ENCODE measurements at regions not wholly inside any gene's neighbourhood (a gene's known extent, or its start where the extent isn't known, plus 50 kb on each side); places are given as distances from the start of the nearest gene placed in this dataset.
"Not testable (repeated sequence)": the region's sequence is repeated elsewhere in the genome, so short reads cannot be mapped to it uniquely, and the experiment has no call there.

DNA sequence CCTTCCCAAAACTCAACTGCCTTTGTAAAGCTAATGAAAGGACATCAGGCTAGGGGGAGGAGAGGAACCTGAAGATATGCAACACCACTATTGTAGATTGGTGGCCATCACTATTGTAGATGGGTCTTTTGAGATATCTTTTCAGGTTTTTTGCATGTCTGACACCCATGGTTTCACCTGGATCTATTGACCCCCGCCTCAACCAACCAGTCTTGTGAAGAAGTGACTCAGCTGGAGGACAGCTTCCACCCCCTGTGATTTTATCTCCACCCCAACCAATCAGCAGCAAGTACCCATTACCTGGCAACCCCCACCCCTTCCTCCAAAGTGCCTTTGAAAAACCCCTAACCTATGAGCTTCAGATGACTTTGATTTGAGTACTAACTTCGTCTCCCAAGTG lies 382.6 kb upstream of the GOT2 start:
- no peak for DNase-seq
- Histone ChIP-seq H3K27me3 (no peaks in the 10 kb centered on the region), H3K36me3 (no peaks in the 10 kb centered on the region), H3K4me3 (replicated peaks in 1 of 3) (no peak overlapping the region), H3K9me3 (no peaks in the 10 kb centered on the region), H3K4me1 (no peaks in the 10 kb centered on the region), H3K27ac (no peak overlapping the region)
- intact Hi-C loops (cut with DNase I): no loop called here
- 43 to 74% methylated on average over 2 of the region's 2 CpGs for WGBS, 2 donors
- TF ChIP-seq POLR2A (IDR thresholded peaks at IDR 0.05): no peak
- TF ChIP-seq, protein P1, sequence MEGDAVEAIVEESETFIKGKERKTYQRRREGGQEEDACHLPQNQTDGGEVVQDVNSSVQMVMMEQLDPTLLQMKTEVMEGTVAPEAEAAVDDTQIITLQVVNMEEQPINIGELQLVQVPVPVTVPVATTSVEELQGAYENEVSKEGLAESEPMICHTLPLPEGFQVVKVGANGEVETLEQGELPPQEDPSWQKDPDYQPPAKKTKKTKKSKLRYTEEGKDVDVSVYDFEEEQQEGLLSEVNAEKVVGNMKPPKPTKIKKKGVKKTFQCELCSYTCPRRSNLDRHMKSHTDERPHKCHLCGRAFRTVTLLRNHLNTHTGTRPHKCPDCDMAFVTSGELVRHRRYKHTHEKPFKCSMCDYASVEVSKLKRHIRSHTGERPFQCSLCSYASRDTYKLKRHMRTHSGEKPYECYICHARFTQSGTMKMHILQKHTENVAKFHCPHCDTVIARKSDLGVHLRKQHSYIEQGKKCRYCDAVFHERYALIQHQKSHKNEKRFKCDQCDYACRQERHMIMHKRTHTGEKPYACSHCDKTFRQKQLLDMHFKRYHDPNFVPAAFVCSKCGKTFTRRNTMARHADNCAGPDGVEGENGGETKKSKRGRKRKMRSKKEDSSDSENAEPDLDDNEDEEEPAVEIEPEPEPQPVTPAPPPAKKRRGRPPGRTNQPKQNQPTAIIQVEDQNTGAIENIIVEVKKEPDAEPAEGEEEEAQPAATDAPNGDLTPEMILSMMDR (IDR thresholded peaks at IDR 0.05): no peak

DNA sequence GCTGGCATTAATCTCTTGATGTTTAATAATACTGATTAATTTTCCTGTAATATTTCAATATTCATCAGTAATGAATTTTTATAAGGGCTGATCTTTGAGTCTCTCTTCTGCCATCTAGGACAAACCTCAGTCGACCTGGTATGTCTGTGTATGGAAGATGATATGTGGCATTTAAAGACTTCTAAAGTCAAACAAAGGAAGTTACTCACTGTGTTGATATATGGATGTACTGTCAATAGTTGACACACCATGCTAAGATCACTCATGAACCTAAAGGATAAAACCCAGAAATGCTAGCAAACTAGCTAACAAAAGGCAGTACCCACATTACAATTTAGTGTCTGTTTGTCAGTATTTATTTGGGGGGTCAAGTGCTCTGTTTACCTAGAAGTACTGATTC lies 380.7 kb upstream of the GOT2 start:
- Histone ChIP-seq H3K36me3 (no peaks in the 10 kb centered on the region), H3K4me3 (replicated peaks in 1 of 3) (no peak overlapping the region), H3K4me1 (no peaks in the 10 kb centered on the region), H3K27me3 (no peaks in the 10 kb centered on the region), H3K9me3 (no peaks in the 10 kb centered on the region), H3K27ac (no peak overlapping the region)
- intact Hi-C loops (cut with DNase I): no loop called here
- no peak for TF ChIP-seq POLR2A (IDR thresholded peaks at IDR 0.05)
- TF ChIP-seq, protein P1 (IDR thresholded peaks at IDR 0.05): no peak
- 65 to 82% methylated on average over 1 of the region's 1 CpG for WGBS, 2 donors
- no peak for DNase-seq

DNA sequence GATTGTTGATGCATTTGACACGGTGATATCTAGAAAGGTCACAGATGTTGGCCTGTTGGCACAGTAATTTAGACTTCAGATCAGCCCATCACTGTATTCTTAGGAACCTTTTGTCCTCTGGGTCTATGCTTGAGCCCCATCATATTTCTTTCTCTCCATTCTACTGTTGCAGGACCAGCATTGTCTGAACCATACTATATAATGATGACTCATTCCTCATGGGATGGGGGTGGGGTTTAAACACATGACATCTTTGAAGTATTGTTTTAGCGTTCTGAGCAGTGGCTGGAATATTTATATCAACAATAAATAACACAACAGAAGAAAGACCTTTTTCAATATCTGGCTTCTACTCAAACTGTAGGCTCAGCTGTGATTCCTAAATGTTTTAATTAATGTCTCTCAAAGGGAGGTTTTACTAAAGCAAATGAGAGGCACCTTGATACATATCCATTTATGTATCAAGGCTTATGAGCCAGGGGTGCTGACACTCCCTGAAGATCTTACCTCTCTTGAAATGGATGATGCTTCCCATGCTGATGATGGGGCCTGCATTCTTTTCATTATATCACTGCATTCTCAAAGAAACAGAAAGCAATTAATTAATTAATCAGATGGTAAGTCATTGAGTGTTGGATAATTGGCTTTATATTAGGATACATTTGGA lies 379.0 kb upstream of the GOT2 start:
- H3K4me3 ChIP-seq (replicated peaks in 1 of 3): no peak overlapping the region
- 75 to 80% methylated on average over 2 of the region's 2 CpGs for WGBS, 2 donors
- no peak overlapping the region for H3K27ac ChIP-seq
- no peaks in the 10 kb centered on the region for H3K4me1 ChIP-seq
- no peak for DNase-seq
- H3K36me3 ChIP-seq: no peaks in the 10 kb centered on the region
- H3K27me3 ChIP-seq: no peaks in the 10 kb centered on the region
- TF ChIP-seq, protein P1 (IDR thresholded peaks at IDR 0.05): no peak
- no peak for TF ChIP-seq POLR2A (IDR thresholded peaks at IDR 0.05)
- no peaks in the 10 kb centered on the region for H3K9me3 ChIP-seq
- intact Hi-C loops (cut with DNase I): no loop called here

DNA sequence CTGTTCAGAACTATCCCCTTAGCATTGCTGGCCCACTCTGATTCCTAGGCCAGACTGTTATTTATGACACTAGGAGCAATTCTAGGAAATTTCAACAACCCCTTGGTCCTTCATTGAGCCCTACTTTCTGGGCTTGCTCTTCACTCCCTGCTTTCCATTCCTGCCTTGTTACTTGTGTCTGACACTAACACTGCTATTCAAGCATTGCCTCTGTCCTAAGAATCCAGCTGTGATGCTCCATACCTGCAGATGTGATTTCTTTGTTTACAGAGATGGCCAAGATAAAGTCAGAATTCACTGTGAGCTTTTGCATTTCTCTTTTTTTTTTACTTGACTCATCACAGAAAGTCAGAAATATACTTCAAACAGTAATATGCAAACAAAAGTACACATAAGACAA lies 377.2 kb upstream of the GOT2 start:
- intact Hi-C loops (cut with DNase I): no loop called here
- no peaks in the 10 kb centered on the region for H3K4me1 ChIP-seq
- no peaks in the 10 kb centered on the region for H3K36me3 ChIP-seq
- no peak overlapping the region for H3K4me3 ChIP-seq (replicated peaks in 1 of 3)
- DNase-seq: no peak
- H3K27me3 ChIP-seq: no peaks in the 10 kb centered on the region
- no peak overlapping the region for H3K27ac ChIP-seq
- no peak for TF ChIP-seq POLR2A (IDR thresholded peaks at IDR 0.05)
- TF ChIP-seq, protein P1 (IDR thresholded peaks at IDR 0.05): no peak
- no peaks in the 10 kb centered on the region for H3K9me3 ChIP-seq

DNA sequence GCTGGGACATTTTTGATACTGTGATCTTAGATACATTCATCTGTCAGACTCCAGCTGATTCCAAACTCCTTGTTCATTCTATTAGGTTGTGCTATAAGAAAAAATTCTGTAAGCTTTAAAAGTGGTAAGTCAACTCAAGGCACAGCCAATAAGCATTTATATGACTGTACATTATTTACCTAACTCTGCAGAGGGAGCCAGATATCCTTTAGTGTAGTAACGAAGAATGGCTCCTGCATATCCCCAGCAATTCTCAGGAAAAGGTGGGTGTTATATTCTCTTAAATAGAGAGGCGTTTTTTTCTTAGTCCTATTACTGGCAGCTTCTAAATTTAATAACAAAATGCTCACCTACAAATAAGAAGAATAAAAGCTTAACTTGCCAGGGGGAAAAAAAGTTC lies 374.3 kb upstream of the GOT2 start:
- H3K27me3 ChIP-seq: no peaks in the 10 kb centered on the region
- intact Hi-C loops (cut with DNase I): no loop called here
- H3K36me3 ChIP-seq: no peaks in the 10 kb centered on the region
- WGBS, 2 donors: 60 to 68% methylated on average over 2 of the region's 2 CpGs
- H3K4me1 ChIP-seq: no peaks in the 10 kb centered on the region
- H3K9me3 ChIP-seq: no peaks in the 10 kb centered on the region
- TF ChIP-seq, protein P1 (IDR thresholded peaks at IDR 0.05): no peak
- TF ChIP-seq POLR2A (IDR thresholded peaks at IDR 0.05): no peak
- H3K27ac ChIP-seq: no peak overlapping the region
- H3K4me3 ChIP-seq (replicated peaks in 1 of 3): no peak overlapping the region
- DNase-seq: no peak

DNA sequence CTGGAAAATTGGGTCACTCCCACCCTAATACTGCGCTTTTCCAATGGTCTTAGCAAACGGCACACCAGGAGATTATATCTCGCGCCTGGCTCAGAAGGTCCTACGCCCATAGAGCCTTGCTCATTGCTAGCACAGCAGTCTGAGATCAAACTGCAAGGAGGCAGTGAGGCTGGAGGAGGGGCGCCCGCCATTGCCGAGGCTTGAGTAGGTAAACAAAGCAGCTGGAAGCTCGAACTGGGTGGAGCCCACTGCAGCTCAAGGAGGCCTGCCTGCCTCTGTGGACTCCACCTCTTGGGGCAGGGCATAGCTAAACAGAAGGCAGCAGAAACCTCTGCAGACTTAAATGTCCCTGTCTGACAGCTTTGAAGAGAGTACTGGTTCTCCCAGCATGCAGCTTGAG lies 362.6 kb upstream of the GOT2 start:
- H3K4me3 ChIP-seq (replicated peaks in 1 of 3); H3K36me3 ChIP-seq; DNase-seq; H3K9me3 ChIP-seq; H3K4me1 ChIP-seq; H3K27me3 ChIP-seq; intact Hi-C loops (cut with DNase I); H3K27ac ChIP-seq: not testable (repeated sequence)
- WGBS, 2 donors: 87 to 93% methylated on average over 5 to 9 of the region's 9 CpGs
